Hepatocyte (in vitro differentiated cells): ENCODE measurements at regions not wholly inside any gene's neighbourhood (a gene's known extent, or its start where the extent isn't known, plus 50 kb on each side); places are given as distances from the start of the nearest gene placed in this dataset.

Experiments
- DNase-seq: peaks from one replicate; pipeline ENCODE4 v3.0.0-alpha.2; 2016; ENCODE audit warnings: low spot score
- H2AFZ ChIP-seq: fragments of 200-600 bp; sonication (generic); 2 replicates; pipeline ENCODE4 v1.6.0; 2016; ENCODE audit warnings: antibody characterized with exemption, mild to moderate bottlenecking
- H3K27ac ChIP-seq: fragments of 200-600 bp; sonication (generic); 2 replicates; pipeline ENCODE4 v1.5.1; 2016; ENCODE audit warnings: mild to moderate bottlenecking
- H3K27me3 ChIP-seq: fragments of 200-600 bp; sonication (generic); 2 replicates; pipeline ENCODE4 v1.6.1; 2016
- H3K36me3 ChIP-seq: fragments of 200-600 bp; sonication (generic); replicated peaks from 2 replicates; pipeline ENCODE4 v1.5.1; 2016; ENCODE audit warnings: low read depth; ENCODE audit not compliant: insufficient read depth
- H3K4me1 ChIP-seq: fragments of 200-600 bp; sonication (generic); 2 replicates; pipeline ENCODE4 v1.5.1; 2016; ENCODE audit warnings: mild to moderate bottlenecking, moderate library complexity; ENCODE audit not compliant: insufficient read depth
- H3K4me2 ChIP-seq: fragments of 200-600 bp; sonication (generic); 2 replicates; pipeline ENCODE4 v1.6.0; 2016
- H3K4me3 ChIP-seq: fragments of 200-600 bp; sonication (generic); 2 replicates; pipeline ENCODE4 v1.5.1; 2016; ENCODE audit warnings: mild to moderate bottlenecking
- H3K79me2 ChIP-seq: fragments of 200-600 bp; sonication (generic); 2 replicates; pipeline ENCODE4 v1.6.0; 2017; ENCODE audit warnings: mild to moderate bottlenecking
- H3K9me2 ChIP-seq: fragments of 200-600 bp; sonication (generic); replicated peaks from 2 replicates; pipeline ENCODE4 v1.6.0; 2017; ENCODE audit warnings: mild to moderate bottlenecking; ENCODE audit not compliant: insufficient read depth
- H3K9me3 ChIP-seq: fragments of 200-600 bp; sonication (generic); 2 replicates; pipeline ENCODE4 v1.5.1; 2016; ENCODE audit warnings: low read depth, mild to moderate bottlenecking
- H4K20me1 ChIP-seq: fragments of 200-600 bp; sonication (generic); 2 replicates; pipeline ENCODE4 v1.6.0; 2016; ENCODE audit warnings: mild to moderate bottlenecking; ENCODE audit not compliant: insufficient read depth, poor library complexity, severe bottlenecking
- EZH2 ChIP-seq: fragments of 200-600 bp; sonication (generic); IDR thresholded peaks from 2 replicates; pipeline ENCODE4 v1.6.1; 2016; ENCODE audit warnings: antibody characterized with exemption, mild to moderate bottlenecking, borderline replicate concordance
- EZH2phosphoT487 ChIP-seq: fragments of 200-600 bp; sonication (generic); IDR thresholded peaks from one replicate; pipeline ENCODE4 v1.6.1; 2018; ENCODE audit warnings: antibody characterized with exemption, mild to moderate bottlenecking, low read depth, moderate library complexity; ENCODE audit not compliant: unreplicated experiment, severe bottlenecking
- WGBS: methylation state at CpG from one replicate; pipeline ENCODE4 v1.1.6; 2016; ENCODE audit warnings: low lambda C conversion rate; ENCODE audit errors: missing lambda C conversion rate; 5-methylcytosine and 5-hydroxymethylcytosine counted together
- TF ChIP-seq, protein P1 (sequence below): fragments of 200-600 bp; sonication (generic); IDR thresholded peaks from 2 replicates; pipeline ENCODE4 v1.5.1; 2016; ENCODE audit warnings: antibody characterized with exemption, mild to moderate bottlenecking; ENCODE audit not compliant: poor library complexity

DNA sequence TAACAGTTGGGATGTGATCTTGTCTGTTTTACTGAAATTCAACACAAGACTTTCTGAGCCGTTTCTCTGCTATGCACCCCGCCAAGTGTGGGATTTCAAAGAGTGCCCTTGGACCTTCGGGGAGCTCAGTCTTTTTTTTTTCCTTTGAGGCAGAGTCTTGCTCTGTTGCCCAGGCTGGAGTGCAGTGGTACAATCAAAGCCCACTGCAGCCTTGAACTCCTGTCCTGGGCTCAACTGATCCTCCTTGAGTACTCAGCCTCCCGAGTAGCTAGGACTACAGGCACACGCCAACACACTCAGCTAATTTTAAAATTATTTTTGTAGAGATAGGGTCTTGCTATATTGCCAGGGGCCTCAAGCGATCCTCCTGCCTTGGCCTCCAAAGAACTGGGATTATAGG is 162.9 kb downstream of the BAMBI start:
- Histone ChIP-seq H4K20me1 (no peaks in the 10 kb centered on the region), H3K9me2 (no peaks in the 10 kb centered on the region), H3K79me2 (no peaks in the 10 kb centered on the region), H3K36me3 (no peaks in the 10 kb centered on the region), H3K4me2 (peak overlapping the region; percentile 39), H3K27ac (peak overlapping the region; percentile 57), H3K4me3 (no peak overlapping the region), H3K27me3 (no peaks in the 10 kb centered on the region), H3K9me3 (no peaks in the 10 kb centered on the region), H2AFZ (no peak overlapping the region), H3K4me1 (peaks cover 9% of the 10 kb centered on the region)
- DNase-seq: no peak
- 85% methylated on average over 6 of the region's 6 CpGs for WGBS
- TF ChIP-seq EZH2phosphoT487: no peak
- no peak for TF ChIP-seq EZH2
- TF ChIP-seq, protein P1, sequence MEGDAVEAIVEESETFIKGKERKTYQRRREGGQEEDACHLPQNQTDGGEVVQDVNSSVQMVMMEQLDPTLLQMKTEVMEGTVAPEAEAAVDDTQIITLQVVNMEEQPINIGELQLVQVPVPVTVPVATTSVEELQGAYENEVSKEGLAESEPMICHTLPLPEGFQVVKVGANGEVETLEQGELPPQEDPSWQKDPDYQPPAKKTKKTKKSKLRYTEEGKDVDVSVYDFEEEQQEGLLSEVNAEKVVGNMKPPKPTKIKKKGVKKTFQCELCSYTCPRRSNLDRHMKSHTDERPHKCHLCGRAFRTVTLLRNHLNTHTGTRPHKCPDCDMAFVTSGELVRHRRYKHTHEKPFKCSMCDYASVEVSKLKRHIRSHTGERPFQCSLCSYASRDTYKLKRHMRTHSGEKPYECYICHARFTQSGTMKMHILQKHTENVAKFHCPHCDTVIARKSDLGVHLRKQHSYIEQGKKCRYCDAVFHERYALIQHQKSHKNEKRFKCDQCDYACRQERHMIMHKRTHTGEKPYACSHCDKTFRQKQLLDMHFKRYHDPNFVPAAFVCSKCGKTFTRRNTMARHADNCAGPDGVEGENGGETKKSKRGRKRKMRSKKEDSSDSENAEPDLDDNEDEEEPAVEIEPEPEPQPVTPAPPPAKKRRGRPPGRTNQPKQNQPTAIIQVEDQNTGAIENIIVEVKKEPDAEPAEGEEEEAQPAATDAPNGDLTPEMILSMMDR: no peak

DNA sequence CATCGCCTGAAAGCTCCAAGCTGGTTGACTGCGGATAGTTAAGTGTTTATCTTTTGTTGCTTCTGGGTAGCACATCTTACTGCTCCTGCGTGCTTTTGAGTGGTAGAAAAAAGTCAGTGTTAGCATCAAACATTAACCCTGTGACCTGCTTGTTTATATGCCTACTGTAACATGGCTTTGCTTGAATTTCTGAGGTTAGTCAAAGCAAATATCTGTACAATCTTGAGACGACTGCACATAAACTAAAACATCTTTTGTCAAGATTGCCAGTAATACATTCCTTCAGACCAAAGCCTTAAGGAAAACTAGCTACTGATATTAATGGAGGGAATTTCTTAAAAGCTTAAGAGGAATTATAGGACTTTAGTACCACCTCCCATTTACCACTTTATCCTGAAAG is 163.7 kb downstream of the BAMBI start:
- WGBS: 42% methylated on average over 4 of the region's 4 CpGs
- H3K36me3 ChIP-seq: no peaks in the 10 kb centered on the region
- H3K9me2 ChIP-seq: no peaks in the 10 kb centered on the region
- no peak overlapping the region for H2AFZ ChIP-seq
- H3K27ac ChIP-seq: no peak overlapping the region
- no peak overlapping the region for H3K4me2 ChIP-seq
- no peak for DNase-seq
- no peaks in the 10 kb centered on the region for H3K79me2 ChIP-seq
- no peaks in the 10 kb centered on the region for H3K9me3 ChIP-seq
- no peaks in the 10 kb centered on the region for H3K27me3 ChIP-seq
- TF ChIP-seq, protein P1: no peak
- TF ChIP-seq EZH2: no peak
- TF ChIP-seq EZH2phosphoT487: no peak
- H3K4me1 ChIP-seq: peaks cover 9% of the 10 kb centered on the region
- H3K4me3 ChIP-seq: no peak overlapping the region
- no peaks in the 10 kb centered on the region for H4K20me1 ChIP-seq

DNA sequence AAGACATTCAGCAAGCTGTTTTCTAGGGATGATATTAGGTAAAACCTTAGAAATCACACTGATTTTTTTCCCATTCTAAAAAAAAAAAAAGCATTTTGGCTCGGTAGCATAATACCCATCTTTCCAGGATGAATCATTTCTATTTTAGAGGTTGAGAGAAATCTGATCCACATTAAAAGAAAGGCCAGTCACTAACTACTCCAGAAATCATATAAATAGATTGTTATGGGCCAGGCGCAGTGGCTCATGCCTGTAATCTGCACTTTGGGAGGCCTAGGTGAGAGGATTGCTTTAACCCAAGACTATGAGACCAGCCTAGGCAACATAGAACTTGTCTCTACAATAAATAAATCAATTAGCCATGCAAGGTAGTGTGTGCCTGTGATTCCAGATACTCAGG is 164.3 kb downstream of the BAMBI start:
- H3K4me3 ChIP-seq: no peak overlapping the region
- peak overlapping the region; percentile 15 for H3K27ac ChIP-seq
- 59% methylated on average over 2 of the region's 2 CpGs for WGBS
- no peak for DNase-seq
- no peaks in the 10 kb centered on the region for H3K79me2 ChIP-seq
- H3K4me2 ChIP-seq: no peak overlapping the region
- H4K20me1 ChIP-seq: no peaks in the 10 kb centered on the region
- H3K9me2 ChIP-seq: no peaks in the 10 kb centered on the region
- H2AFZ ChIP-seq: no peak overlapping the region
- H3K27me3 ChIP-seq: no peaks in the 10 kb centered on the region
- TF ChIP-seq, protein P1: no peak
- TF ChIP-seq EZH2 (no peak), EZH2phosphoT487 (no peak)
- no peaks in the 10 kb centered on the region for H3K9me3 ChIP-seq
- no peaks in the 10 kb centered on the region for H3K36me3 ChIP-seq
- peaks cover 9% of the 10 kb centered on the region for H3K4me1 ChIP-seq

DNA sequence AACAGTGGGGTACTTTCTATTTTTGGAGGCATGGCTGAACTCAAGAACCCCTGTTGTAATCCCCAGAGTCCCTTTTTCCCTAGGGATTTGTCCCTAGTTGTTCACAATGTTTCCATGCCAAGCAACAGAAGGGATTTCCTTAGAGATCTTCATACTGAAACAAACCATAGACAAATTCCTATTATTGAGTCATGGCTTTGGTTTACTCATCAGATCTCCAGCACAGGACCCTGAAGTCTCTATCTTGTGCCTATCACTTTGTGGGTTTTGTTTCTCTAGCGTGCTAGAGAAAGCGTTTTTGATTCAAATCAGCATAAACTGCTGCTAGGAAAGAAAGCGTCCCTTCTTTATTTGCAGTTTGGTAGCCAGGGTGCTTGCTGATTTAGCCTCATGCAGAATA is 165.0 kb downstream of the BAMBI start:
- Histone ChIP-seq H3K9me2 (no peaks in the 10 kb centered on the region), H3K27ac (peak overlapping the region; percentile 15), H3K36me3 (no peaks in the 10 kb centered on the region), H3K4me2 (no peak overlapping the region), H2AFZ (no peak overlapping the region), H3K4me1 (peaks cover 9% of the 10 kb centered on the region), H3K27me3 (no peaks in the 10 kb centered on the region), H3K4me3 (no peak overlapping the region), H4K20me1 (no peaks in the 10 kb centered on the region), H3K79me2 (no peaks in the 10 kb centered on the region), H3K9me3 (no peaks in the 10 kb centered on the region)
- no peak for DNase-seq
- WGBS: 70% methylated on average over 3 of the region's 3 CpGs
- TF ChIP-seq EZH2phosphoT487 (no peak), EZH2 (no peak)
- TF ChIP-seq, protein P1: no peak
